HG03064 (cell line): ENCODE measurements at regions not wholly inside any gene's neighbourhood (a gene's known extent, or its start where the extent isn't known, plus 50 kb on each side); places are given as distances from the start of the nearest gene placed in this dataset.

ENCODE experiments used
- ATAC-seq: cut with Tn5 transposase; IDR thresholded peaks from one replicate; pipeline ENCODE4 v1.9.1; 2021; ENCODE audit warnings: low read depth; ENCODE audit not compliant: unreplicated experiment

GRCh38 chr2:177340158-177340557 is 52.4 kb upstream of the AGPS start:
- ATAC-seq, result no peak

GRCh38 chr2:177342736-177343135 is 49.8 kb upstream of the AGPS start:
- no peak for ATAC-seq
